ENCODE measurements at regions not wholly inside any gene's neighbourhood (a gene's known extent, or its start where the extent isn't known, plus 50 kb on each side); places are given as distances from the start of the nearest gene placed in this dataset.
"Not testable (repeated sequence)": the region's sequence is repeated elsewhere in the genome, so short reads cannot be mapped to it uniquely, and the experiment has no call there.

DNA sequence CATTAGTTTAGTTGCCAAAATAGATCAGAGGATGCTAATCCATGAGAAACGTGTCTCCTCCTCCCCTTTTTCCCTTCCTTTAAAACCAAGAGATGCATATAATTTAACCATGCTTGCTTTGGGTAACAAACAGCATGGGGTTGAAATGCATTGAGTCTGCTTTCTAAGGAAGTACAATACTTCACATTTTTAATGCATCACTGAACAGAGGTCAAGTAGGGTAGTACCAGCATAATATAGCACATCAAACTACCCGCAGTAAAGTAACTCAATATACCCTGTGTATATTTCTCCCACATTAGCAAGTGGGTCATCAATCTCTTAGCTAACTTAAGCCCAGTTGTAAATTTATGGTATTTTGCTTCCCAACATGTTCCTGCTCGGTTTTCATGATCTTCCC lies 239.3 kb upstream of the SEMA3C start:
- DNase-seq (ENCODE audit: low spot score) = no peak
- TF ChIP-seq, protein P1, sequence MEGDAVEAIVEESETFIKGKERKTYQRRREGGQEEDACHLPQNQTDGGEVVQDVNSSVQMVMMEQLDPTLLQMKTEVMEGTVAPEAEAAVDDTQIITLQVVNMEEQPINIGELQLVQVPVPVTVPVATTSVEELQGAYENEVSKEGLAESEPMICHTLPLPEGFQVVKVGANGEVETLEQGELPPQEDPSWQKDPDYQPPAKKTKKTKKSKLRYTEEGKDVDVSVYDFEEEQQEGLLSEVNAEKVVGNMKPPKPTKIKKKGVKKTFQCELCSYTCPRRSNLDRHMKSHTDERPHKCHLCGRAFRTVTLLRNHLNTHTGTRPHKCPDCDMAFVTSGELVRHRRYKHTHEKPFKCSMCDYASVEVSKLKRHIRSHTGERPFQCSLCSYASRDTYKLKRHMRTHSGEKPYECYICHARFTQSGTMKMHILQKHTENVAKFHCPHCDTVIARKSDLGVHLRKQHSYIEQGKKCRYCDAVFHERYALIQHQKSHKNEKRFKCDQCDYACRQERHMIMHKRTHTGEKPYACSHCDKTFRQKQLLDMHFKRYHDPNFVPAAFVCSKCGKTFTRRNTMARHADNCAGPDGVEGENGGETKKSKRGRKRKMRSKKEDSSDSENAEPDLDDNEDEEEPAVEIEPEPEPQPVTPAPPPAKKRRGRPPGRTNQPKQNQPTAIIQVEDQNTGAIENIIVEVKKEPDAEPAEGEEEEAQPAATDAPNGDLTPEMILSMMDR (IDR thresholded peaks at IDR 0.05) = no peak

DNA sequence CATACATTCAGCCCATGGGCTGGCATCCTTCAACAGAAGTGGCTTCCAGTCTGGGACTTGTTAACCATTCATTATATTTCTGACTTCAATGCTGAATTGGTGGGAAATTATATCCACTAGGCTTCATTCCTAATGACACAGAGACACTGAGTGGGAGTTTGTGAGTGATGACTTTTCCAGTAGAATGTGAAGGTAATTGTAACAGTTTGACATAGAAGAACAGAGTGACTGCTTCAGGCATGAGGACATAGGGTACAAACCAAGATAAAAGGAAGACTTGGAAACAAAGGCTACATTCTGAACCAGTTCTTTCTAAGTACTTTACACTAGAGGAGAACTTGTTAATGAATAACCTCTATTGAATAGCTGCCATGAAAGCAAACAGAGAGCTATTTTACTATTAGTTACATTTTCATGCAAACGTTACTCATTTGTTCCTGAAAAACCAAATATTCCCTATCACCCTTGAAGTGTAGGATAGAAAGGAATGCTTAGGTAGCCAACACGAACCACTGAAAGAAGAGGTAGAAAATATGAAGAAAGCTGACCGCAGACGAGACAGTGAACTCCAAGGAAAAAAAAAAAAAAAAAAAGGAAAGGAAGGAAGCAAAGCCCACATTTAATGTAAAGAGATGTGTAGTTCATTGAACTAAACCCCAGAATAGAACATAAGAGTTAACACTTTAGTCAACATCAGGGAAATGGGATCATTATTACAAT lies 237.0 kb upstream of the SEMA3C start:
- Histone ChIP-seq H3K4me3 (no peak overlapping the region), H3K27ac (no peak overlapping the region)
- no peak for DNase-seq (ENCODE audit: low spot score)
- TF ChIP-seq, protein P1 (IDR thresholded peaks at IDR 0.05) = no peak

More for the DNA sequence above, 239.3 kb upstream of the SEMA3C start:
- Histone ChIP-seq H3K27ac (no peak overlapping the region), H3K4me3 (no peak overlapping the region)

DNA sequence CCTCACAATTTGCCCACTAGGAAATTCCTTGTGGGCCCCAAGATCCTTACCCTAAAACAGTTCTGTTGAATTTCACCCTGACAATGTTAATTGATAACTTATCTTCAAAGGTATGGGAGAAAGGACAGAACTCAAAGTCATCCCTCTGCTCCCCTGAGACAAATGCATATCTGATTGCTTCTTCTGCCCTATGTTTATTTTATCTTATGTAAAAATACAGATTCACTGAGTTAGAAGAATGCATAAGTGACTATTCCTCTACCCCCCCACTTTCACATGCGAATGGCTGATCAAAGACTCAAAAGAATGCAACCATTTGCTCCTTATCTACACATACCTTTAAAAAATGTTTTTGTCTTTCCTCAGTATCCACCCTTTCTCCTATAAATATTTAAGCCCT lies 235.7 kb upstream of the SEMA3C start:
- H3K27ac ChIP-seq = no peak overlapping the region

DNA sequence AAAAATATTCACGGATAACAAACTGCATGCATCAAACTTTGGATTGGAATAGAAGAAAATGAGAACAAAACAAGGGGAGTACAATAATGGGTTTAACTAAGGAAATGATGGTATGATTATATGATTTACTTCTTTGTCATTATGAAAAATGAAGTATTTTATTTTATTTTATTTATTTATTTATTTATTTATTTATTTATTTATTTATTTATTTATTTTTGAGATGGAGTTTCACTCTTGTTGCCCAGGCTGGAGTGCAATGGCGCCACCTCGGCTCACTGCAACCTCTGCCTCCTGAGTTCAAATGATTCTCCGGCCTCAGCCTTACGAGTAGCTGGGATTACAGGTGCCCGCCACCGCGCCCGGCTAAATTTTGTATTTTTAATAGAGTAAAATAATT lies 234.1 kb upstream of the SEMA3C start:
- DNase-seq (ENCODE audit: low spot score); H3K4me3 ChIP-seq; H3K27ac ChIP-seq: not testable (repeated sequence)

More for the DNA sequence above, 235.7 kb upstream of the SEMA3C start:
- H3K4me3 ChIP-seq = no peak overlapping the region
- DNase-seq (ENCODE audit: low spot score) = no peak
- TF ChIP-seq, protein P1 (IDR thresholded peaks at IDR 0.05) = no peak

DNA sequence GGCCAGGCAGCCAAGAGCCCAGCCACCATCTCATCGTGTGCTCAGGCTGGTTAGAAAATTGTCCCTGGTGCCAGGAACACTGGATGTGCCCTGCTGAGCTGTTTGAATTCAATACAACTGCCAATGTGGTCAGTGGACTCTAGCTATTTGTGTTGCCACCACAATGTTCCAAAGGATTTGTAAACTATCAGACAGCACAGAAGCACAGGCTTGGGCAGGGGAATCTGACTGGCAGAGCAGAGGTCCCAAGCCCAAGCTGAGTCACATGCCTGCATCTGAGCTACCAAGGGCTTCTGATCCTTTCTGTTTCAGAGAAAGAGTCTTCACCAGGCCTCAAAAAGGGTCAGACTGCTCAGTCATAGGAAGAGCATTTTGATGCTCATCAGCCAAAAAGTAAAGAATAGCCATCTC lies 232.1 kb upstream of the SEMA3C start:
- Histone ChIP-seq H3K4me3 (no peak overlapping the region), H3K27ac (no peak overlapping the region)
- TF ChIP-seq, protein P1 (IDR thresholded peaks at IDR 0.05) = no peak
- DNase-seq (ENCODE audit: low spot score) = no peak

DNA sequence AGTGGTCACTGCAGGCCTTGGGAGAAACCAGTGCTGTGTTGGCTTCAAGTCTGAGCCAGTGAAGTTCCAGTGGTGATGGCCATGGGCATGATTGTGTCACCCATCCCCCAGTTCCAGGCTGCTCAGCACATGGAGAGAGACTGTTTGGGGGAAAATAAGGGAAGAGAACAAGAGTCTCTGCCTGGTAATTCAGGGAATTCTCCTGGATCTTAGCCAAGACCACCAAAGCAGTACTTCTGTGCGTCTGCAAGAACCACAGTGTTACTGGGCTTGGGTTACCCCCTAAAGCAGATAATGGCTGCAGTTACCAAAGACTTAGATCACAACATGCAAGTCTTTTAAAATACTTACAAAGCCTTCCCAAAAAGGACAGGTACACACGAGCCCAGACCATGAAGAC lies 225.0 kb upstream of the SEMA3C start:
- Histone ChIP-seq H3K27ac (no peak overlapping the region), H3K4me3 (no peak overlapping the region)
- TF ChIP-seq, protein P1 (IDR thresholded peaks at IDR 0.05) = no peak
- no peak for DNase-seq (ENCODE audit: low spot score)

DNA sequence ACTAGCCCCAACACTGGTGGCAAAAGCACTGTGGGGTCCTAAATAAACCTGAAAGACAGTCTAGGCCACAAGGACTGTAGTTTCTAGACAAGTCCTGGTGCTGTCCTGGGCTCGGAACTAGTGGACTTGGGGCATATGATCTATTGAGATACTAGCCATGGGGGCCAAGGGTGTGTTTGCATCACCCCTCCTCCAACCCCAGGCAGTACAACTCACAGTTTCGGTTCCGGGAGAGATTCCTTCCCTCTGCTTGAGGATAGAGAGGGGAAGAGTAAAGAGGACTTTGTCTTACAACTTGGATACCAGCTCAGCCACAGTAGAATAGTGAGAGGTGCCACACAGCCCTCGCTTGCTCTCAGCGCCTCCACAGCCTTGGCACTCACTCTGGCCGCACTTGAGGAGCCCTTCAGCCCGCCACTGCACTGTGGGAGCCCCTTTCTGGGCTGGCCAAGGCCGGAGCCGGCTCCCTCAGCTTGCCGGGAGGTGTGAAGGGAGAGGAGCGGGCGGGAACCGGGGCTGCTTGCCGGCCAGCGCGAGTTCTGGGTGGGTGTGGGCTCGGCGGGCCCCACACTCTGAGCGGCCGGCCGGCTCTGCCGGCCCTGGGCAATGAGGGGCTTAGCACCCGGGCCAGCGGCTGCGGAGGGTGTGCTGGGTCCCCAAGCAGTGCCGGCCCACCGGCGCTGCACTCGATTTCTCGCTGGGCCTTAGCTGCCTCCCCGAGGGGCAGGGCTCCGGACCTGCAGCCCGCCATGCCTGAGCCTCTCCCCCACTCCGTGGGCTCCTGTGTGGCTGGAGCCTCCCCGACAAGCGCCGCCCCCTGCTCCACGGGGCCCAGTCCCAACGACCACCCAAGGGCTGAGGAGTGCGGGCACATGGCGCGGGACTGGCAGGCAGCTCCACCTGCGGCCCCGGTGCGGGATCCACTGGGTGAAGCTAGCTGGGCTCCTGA lies 222.7 kb upstream of the SEMA3C start:
- DNase-seq (ENCODE audit: low spot score); H3K4me3 ChIP-seq: not testable (repeated sequence)
- H3K27ac ChIP-seq = peak overlapping the region in 1 of 2 donors; percentile 59

DNA sequence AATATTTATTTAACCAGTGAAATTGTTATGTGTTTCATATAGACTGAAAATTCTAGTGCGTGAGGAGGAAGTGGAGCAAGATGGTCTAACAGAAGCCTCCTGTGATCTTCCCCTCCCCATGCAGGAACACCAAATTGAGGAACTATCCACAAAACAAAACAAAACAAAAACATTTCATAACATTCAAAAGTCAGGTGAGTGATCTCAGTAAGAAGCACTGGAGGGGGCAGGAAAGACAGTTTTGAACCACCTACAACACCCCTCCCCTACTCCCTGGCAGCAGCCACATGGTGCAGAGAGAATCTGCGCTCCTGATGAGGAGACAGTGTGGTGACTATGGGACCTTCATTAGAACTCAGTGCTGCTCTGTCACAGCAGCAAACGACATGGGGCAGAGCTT lies 221.9 kb upstream of the SEMA3C start:
- TF ChIP-seq, protein P1 (IDR thresholded peaks at IDR 0.05) = no peak
- peak overlapping the region in 1 of 2 donors; percentile 59 for H3K27ac ChIP-seq
- H3K4me3 ChIP-seq = no peak overlapping the region
- DNase-seq (ENCODE audit: low spot score) = no peak

All from coronary artery (tissue), 2 donors.